Neural cell (in vitro differentiated cells): ENCODE measurements at regions not wholly inside any gene's neighbourhood (a gene's known extent, or its start where the extent isn't known, plus 50 kb on each side); places are given as distances from the start of the nearest gene placed in this dataset.

Experiments
- H2AFZ ChIP-seq: fragments of 200-600, 300-800 bp; sonication (generic), shearing (Covaris generic); 2 replicates; pipeline ENCODE4 v1.6.0; 2014; ENCODE audit warnings: low read depth, mild to moderate bottlenecking, antibody characterized with exemption, low read length, moderate library complexity
- H3F3A ChIP-seq: fragments of 200-600 bp; shearing (Covaris generic); 2 replicates; pipeline ENCODE4 v1.6.1; 2016; ENCODE audit warnings: mild to moderate bottlenecking, moderate library complexity, mixed read lengths, antibody characterized with exemption, low read length; ENCODE audit not compliant: insufficient read depth, poor library complexity, severe bottlenecking
- H3K27ac ChIP-seq: fragments of 200-600, 300-800 bp; sonication (generic), shearing (Covaris generic); 2 replicates; pipeline ENCODE4 v1.5.1; 2014; ENCODE audit warnings: mild to moderate bottlenecking, low read length, moderate library complexity
- H3K27me3 ChIP-seq: fragments of 300-800, 200-600 bp; sonication (generic), shearing (Covaris generic); 2 replicates; pipeline ENCODE4 v1.6.0; 2014; ENCODE audit warnings: mild to moderate bottlenecking, low read depth, low read length, moderate library complexity; ENCODE audit not compliant: insufficient read depth
- H3K36me3 ChIP-seq: fragments of 300-800, 200-600 bp; sonication (generic), shearing (Covaris generic); 2 replicates; pipeline ENCODE4 v1.5.1; 2014; ENCODE audit warnings: mild to moderate bottlenecking, antibody characterized with exemption, low read length, moderate library complexity; ENCODE audit not compliant: insufficient read depth
- H3K4me2 ChIP-seq: fragments of 300-800, 200-600 bp; sonication (generic), shearing (Covaris generic); 2 replicates; pipeline ENCODE4 v1.6.0; 2014; ENCODE audit warnings: mild to moderate bottlenecking, low read length
- H3K4me3 ChIP-seq: fragments of 300-800, 200-600 bp; sonication (generic), shearing (Covaris generic); 2 replicates; pipeline ENCODE4 v1.5.1; 2014; ENCODE audit warnings: mild to moderate bottlenecking, low read length, moderate library complexity
- H3K79me2 ChIP-seq: fragments of 200-600 bp; shearing (Covaris generic); replicated peaks from 2 replicates; pipeline ENCODE4 v1.6.0; 2014; ENCODE audit warnings: mild to moderate bottlenecking, low read length, moderate library complexity; ENCODE audit not compliant: insufficient read depth
- H3K9ac ChIP-seq: fragments of 300-800, 200-600 bp; sonication (generic), shearing (Covaris generic); 2 replicates; pipeline ENCODE4 v1.6.1; 2016; ENCODE audit warnings: mild to moderate bottlenecking, low read length, mixed read lengths
- H3K9me2 ChIP-seq: fragments of 200-600 bp; shearing (Covaris generic); 2 replicates; pipeline ENCODE4 v1.6.1; 2016; ENCODE audit warnings: mild to moderate bottlenecking, low read length, mixed read lengths; ENCODE audit not compliant: insufficient read depth
- H3K9me3 ChIP-seq: fragments of 200-600, 300-800 bp; sonication (generic), shearing (Covaris generic); 2 replicates; pipeline ENCODE4 v1.6.1; 2016; ENCODE audit warnings: mild to moderate bottlenecking, mixed run types, low read length, moderate library complexity, mixed read lengths
- H4K20me1 ChIP-seq: fragments of 200-600 bp; shearing (Covaris generic); 2 replicates; pipeline ENCODE4 v1.6.1; 2016; ENCODE audit warnings: mild to moderate bottlenecking, mixed run types; ENCODE audit not compliant: insufficient read depth
- EP300 ChIP-seq: fragments of 450-650 bp; conservative IDR thresholded peaks from 2 replicates; pipeline ENCODE4 v1.6.1; 2014; ENCODE audit warnings: antibody characterized with exemption, mild to moderate bottlenecking, moderate library complexity; ENCODE audit not compliant: poor library complexity, severe bottlenecking
- EZH2 ChIP-seq: fragments of 200-600, 300-800 bp; shearing (Covaris generic), sonication (generic); IDR thresholded peaks from 2 replicates; pipeline ENCODE4 v1.6.1; 2014; ENCODE audit warnings: antibody characterized with exemption, low read length, borderline replicate concordance, mild to moderate bottlenecking; ENCODE audit not compliant: insufficient read depth, poor library complexity, severe bottlenecking
- MXI1 ChIP-seq: fragments of 450-650 bp; conservative IDR thresholded peaks from 2 replicates; pipeline ENCODE4 v1.6.1; 2014; ENCODE audit warnings: antibody characterized with exemption, mild to moderate bottlenecking; ENCODE audit not compliant: poor library complexity, severe bottlenecking
- POLR2AphosphoS5 ChIP-seq: IDR thresholded peaks from 2 replicates; pipeline ENCODE4 v1.6.1; 2012
- RAD21 ChIP-seq: fragments of 450-650 bp; conservative IDR thresholded peaks from 2 replicates; pipeline ENCODE4 v1.6.1; 2014; ENCODE audit warnings: antibody characterized with exemption, mild to moderate bottlenecking, moderate library complexity
- SMC3 ChIP-seq: fragments of 450-650 bp; conservative IDR thresholded peaks from 2 replicates; pipeline ENCODE4 v1.6.1; 2014; ENCODE audit warnings: antibody characterized with exemption, mild to moderate bottlenecking, moderate library complexity; ENCODE audit not compliant: poor library complexity
- TAF1 ChIP-seq: IDR thresholded peaks from 2 replicates; pipeline ENCODE4 v1.6.1; 2012; ENCODE audit warnings: low read depth
- TF ChIP-seq, protein P1 (sequence below): IDR thresholded peaks from 2 replicates; pipeline ENCODE4 v1.6.1; 2012; ENCODE audit warnings: borderline replicate concordance
- TF ChIP-seq, protein P2 (sequence below): fragments of 450-650 bp; IDR thresholded peaks from 2 replicates; pipeline ENCODE4 v1.5.1; 2014; ENCODE audit warnings: antibody characterized with exemption, mild to moderate bottlenecking, moderate library complexity; ENCODE audit not compliant: poor library complexity, severe bottlenecking

DNA sequence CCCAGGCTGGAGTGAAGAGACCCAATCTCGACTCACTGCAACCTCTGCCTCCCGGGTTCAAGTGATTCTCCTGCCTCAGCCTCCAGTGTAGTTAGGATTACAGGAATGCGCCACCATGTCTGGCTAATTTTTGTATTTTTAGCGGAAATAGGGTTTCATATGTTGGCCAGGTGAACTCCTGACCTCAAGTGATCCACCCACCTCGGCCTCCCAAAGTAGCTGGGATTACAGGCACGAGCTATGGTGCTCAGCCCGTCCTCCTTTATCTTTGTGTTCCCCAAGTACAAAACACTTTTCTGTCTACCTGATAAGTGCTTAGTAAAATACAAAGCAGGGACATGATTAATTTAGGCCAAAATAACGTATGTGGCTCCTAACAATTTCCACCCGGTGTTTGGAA lies 91.2 kb upstream of the STK17B start:
- Histone ChIP-seq H4K20me1 (no peaks in the 10 kb centered on the region), H3F3A (no peaks in the 10 kb centered on the region), H3K9me3 (no peaks in the 10 kb centered on the region), H3K9ac (no peak overlapping the region), H3K4me3 (no peak overlapping the region), H3K4me2 (no peak overlapping the region), H3K9me2 (no peaks in the 10 kb centered on the region), H3K36me3 (no peaks in the 10 kb centered on the region), H3K27ac (no peak overlapping the region), H3K79me2 (no peaks in the 10 kb centered on the region), H2AFZ (no peak overlapping the region), H3K27me3 (no peaks in the 10 kb centered on the region)
- TF ChIP-seq, protein P1, sequence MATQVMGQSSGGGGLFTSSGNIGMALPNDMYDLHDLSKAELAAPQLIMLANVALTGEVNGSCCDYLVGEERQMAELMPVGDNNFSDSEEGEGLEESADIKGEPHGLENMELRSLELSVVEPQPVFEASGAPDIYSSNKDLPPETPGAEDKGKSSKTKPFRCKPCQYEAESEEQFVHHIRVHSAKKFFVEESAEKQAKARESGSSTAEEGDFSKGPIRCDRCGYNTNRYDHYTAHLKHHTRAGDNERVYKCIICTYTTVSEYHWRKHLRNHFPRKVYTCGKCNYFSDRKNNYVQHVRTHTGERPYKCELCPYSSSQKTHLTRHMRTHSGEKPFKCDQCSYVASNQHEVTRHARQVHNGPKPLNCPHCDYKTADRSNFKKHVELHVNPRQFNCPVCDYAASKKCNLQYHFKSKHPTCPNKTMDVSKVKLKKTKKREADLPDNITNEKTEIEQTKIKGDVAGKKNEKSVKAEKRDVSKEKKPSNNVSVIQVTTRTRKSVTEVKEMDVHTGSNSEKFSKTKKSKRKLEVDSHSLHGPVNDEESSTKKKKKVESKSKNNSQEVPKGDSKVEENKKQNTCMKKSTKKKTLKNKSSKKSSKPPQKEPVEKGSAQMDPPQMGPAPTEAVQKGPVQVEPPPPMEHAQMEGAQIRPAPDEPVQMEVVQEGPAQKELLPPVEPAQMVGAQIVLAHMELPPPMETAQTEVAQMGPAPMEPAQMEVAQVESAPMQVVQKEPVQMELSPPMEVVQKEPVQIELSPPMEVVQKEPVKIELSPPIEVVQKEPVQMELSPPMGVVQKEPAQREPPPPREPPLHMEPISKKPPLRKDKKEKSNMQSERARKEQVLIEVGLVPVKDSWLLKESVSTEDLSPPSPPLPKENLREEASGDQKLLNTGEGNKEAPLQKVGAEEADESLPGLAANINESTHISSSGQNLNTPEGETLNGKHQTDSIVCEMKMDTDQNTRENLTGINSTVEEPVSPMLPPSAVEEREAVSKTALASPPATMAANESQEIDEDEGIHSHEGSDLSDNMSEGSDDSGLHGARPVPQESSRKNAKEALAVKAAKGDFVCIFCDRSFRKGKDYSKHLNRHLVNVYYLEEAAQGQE: no peak
- TF ChIP-seq MXI1 (no peak), SMC3 (no peak), TAF1 (no peak), RAD21 (no peak), EP300 (no peak), EZH2 (no peak), POLR2AphosphoS5 (no peak)
- TF ChIP-seq, protein P2, sequence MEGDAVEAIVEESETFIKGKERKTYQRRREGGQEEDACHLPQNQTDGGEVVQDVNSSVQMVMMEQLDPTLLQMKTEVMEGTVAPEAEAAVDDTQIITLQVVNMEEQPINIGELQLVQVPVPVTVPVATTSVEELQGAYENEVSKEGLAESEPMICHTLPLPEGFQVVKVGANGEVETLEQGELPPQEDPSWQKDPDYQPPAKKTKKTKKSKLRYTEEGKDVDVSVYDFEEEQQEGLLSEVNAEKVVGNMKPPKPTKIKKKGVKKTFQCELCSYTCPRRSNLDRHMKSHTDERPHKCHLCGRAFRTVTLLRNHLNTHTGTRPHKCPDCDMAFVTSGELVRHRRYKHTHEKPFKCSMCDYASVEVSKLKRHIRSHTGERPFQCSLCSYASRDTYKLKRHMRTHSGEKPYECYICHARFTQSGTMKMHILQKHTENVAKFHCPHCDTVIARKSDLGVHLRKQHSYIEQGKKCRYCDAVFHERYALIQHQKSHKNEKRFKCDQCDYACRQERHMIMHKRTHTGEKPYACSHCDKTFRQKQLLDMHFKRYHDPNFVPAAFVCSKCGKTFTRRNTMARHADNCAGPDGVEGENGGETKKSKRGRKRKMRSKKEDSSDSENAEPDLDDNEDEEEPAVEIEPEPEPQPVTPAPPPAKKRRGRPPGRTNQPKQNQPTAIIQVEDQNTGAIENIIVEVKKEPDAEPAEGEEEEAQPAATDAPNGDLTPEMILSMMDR: no peak

DNA sequence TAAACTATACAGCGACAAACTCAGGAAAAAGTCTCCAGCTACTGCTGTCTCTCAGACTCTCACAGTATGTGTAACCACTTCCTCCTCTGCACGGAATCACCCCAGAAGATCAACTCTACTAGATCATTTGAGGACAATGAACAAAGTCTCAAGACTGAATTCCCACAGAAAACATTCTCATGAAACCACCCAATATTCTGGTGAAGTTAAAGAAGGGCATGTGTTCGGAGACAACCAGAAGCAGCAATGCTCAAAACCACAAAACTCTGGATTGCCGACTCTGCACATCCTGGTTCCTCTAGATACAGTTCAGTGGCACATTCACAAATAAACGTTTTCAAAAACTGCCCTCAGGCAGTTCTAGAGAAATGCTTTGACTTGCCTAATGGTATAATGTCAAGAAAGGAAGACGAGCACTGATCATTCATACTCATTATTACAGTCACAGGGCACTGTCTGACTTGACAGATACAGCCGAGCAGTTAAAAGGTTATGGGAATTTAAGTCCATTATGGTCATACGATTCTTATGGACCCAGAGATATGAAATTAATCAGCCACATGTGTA lies 91.9 kb upstream of the STK17B start:
- no peak overlapping the region for H3K4me2 ChIP-seq
- H3K9ac ChIP-seq: no peak overlapping the region
- no peak overlapping the region for H3K27ac ChIP-seq
- H3K4me3 ChIP-seq: no peak overlapping the region
- H3K27me3 ChIP-seq: no peaks in the 10 kb centered on the region
- no peaks in the 10 kb centered on the region for H3K79me2 ChIP-seq
- H3K9me2 ChIP-seq: no peaks in the 10 kb centered on the region
- H2AFZ ChIP-seq: no peak overlapping the region
- no peaks in the 10 kb centered on the region for H4K20me1 ChIP-seq
- H3F3A ChIP-seq: no peaks in the 10 kb centered on the region
- no peaks in the 10 kb centered on the region for H3K36me3 ChIP-seq
- H3K9me3 ChIP-seq: no peaks in the 10 kb centered on the region
- TF ChIP-seq MXI1 (no peak), EP300 (no peak), SMC3 (no peak), POLR2AphosphoS5 (no peak), EZH2 (no peak), RAD21 (no peak), TAF1 (no peak)
- TF ChIP-seq, protein P2: no peak
- TF ChIP-seq, protein P1: no peak
